ENCODE measurements at regions not wholly inside any gene's neighbourhood (a gene's known extent, or its start where the extent isn't known, plus 50 kb on each side); places are given as distances from the start of the nearest gene placed in this dataset.
"Not testable (repeated sequence)": the region's sequence is repeated elsewhere in the genome, so short reads cannot be mapped to it uniquely, and the experiment has no call there.

DNA sequence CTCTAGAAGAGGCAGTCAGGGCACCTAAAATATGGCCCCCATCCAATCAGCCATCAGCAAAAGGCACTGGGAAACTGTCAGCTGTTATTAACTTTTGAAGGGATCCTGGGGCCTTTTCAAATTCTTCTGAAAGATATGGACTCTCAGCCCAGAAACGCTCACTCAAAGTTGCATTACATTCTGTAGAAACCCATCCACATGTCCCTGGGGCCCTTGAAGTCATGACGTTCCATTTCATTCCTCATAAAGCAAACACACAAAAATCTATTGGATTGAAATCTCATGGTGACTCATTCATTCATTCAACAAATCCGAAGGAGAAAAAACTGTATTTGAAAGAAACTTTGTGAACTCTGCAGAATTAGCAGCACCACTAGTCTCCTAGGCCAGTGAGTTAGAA is 215.3 kb downstream of the C16orf95 start:
- Mint-ChIP-seq H3K36me3 (ENCODE audit: low read depth) (no peaks in the 10 kb centered on the region), H3K4me3 (ENCODE audit: low read depth) (no peak overlapping the region), H3K9me3 (no peaks in the 10 kb centered on the region), H3K4me1 (ENCODE audit: low read depth) (no peaks in the 10 kb centered on the region), H3K27me3 (ENCODE audit: low read depth) (no peaks in the 10 kb centered on the region), H3K27ac (no peak overlapping the region)
- no peak for DNase-seq (ENCODE audit: low spot score)
- intact Hi-C loops (cut with micrococcal nuclease) = no loop called here

DNA sequence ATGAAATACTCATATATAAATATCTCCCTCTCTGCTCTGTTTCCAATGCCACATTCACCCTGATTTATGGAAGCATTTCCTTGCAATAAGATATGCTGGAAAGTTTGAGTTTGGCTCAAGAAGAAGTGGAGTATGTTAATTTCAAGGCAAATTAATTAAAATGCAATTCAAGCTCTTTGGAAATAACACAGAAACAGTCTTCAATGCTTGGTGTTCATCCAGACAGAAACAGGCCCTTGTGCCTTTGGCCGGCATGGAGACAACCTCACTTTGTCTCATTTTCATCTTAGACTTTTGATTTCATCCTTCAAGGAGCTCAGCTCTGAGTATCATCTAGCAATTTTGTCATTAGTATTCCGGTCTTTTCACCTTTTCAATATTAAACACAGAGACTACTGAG is 210.0 kb downstream of the C16orf95 start:
- no peak overlapping the region for H3K4me3 Mint-ChIP-seq (ENCODE audit: low read depth)
- intact Hi-C loops (cut with micrococcal nuclease) = no loop called here
- H3K27me3 Mint-ChIP-seq (ENCODE audit: low read depth) = no peaks in the 10 kb centered on the region
- no peaks in the 10 kb centered on the region for H3K9me3 Mint-ChIP-seq
- H3K27ac Mint-ChIP-seq = no peak overlapping the region
- no peak for DNase-seq (ENCODE audit: low spot score)
- no peaks in the 10 kb centered on the region for H3K4me1 Mint-ChIP-seq (ENCODE audit: low read depth)
- H3K36me3 Mint-ChIP-seq (ENCODE audit: low read depth) = no peaks in the 10 kb centered on the region

DNA sequence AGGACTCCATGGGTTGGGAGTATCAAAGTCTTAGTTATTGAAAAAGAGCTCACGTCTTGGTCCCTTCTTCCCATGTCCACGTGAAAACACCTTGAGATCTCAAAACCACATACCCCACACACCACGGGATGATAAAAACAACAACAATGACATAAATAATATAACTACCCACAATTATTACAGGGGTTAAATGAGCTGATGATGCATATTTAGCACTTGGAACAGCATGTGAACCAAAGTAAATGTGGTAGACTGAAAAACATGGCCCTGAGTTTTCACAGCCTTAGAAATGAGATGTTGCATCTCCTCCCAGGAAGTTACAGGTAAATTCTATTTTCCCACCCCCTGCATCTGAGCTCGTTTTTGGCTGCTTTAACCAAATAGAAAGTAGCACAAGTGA is 208.9 kb downstream of the C16orf95 start:
- no peaks in the 10 kb centered on the region for H3K9me3 Mint-ChIP-seq

GRCh38 chr16:87108941-87109340 is 208.3 kb downstream of the C16orf95 start:
- H3K27ac Mint-ChIP-seq = no peak overlapping the region
- H3K27me3 Mint-ChIP-seq (ENCODE audit: low read depth) = peaks cover 2% of the 10 kb centered on the region
- H3K4me3 Mint-ChIP-seq (ENCODE audit: low read depth) = no peak overlapping the region
- H3K9me3 Mint-ChIP-seq = no peaks in the 10 kb centered on the region
- intact Hi-C loops (cut with micrococcal nuclease) = no loop called here
- H3K36me3 Mint-ChIP-seq (ENCODE audit: low read depth) = no peaks in the 10 kb centered on the region
- no peak for DNase-seq (ENCODE audit: low spot score)
- H3K4me1 Mint-ChIP-seq (ENCODE audit: low read depth) = no peaks in the 10 kb centered on the region

More for the DNA sequence above, 208.9 kb downstream of the C16orf95 start:
- intact Hi-C loops (cut with micrococcal nuclease) = no loop called here
- no peak for DNase-seq (ENCODE audit: low spot score)
- Mint-ChIP-seq H3K27me3 (ENCODE audit: low read depth) (no peaks in the 10 kb centered on the region), H3K36me3 (ENCODE audit: low read depth) (no peaks in the 10 kb centered on the region), H3K4me1 (ENCODE audit: low read depth) (no peaks in the 10 kb centered on the region), H3K27ac (no peak overlapping the region), H3K4me3 (ENCODE audit: low read depth) (no peak overlapping the region)

DNA sequence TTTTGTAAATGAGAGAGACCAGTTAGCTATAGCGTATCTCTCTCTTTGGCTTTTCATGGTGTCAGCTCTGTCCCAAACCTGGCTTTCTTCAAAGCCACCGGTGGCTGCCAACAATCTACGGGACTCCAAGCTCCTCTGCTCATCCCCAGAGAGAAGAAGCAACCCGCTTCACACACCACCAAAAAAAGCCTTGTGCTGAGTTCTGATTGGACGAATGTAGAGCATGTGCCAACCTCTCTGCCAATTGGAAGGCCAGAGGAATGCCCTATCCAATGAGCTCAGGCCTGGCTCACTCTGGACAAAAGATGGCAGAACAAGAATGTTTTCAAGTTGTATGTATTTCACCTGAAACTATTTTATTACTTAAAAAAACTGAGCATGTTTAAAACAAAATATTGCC is 202.4 kb downstream of the C16orf95 start:
- intact Hi-C loops (cut with micrococcal nuclease) = no loop called here
- DNase-seq (ENCODE audit: low spot score) = no peak
- Mint-ChIP-seq H3K4me3 (ENCODE audit: low read depth) (no peak overlapping the region), H3K36me3 (ENCODE audit: low read depth) (no peaks in the 10 kb centered on the region), H3K27me3 (ENCODE audit: low read depth) (peaks cover 9% of the 10 kb centered on the region), H3K27ac (no peak overlapping the region), H3K9me3 (no peaks in the 10 kb centered on the region), H3K4me1 (ENCODE audit: low read depth) (no peaks in the 10 kb centered on the region)

GRCh38 chr16:87115646-87116045 is 201.5 kb downstream of the C16orf95 start:
- H3K4me3 Mint-ChIP-seq (ENCODE audit: low read depth) = no peak overlapping the region
- no peaks in the 10 kb centered on the region for H3K4me1 Mint-ChIP-seq (ENCODE audit: low read depth)
- no peak overlapping the region for H3K27ac Mint-ChIP-seq
- H3K9me3 Mint-ChIP-seq = no peaks in the 10 kb centered on the region
- H3K27me3 Mint-ChIP-seq (ENCODE audit: low read depth) = peaks cover 9% of the 10 kb centered on the region
- intact Hi-C loops (cut with micrococcal nuclease) = no loop called here
- no peak for DNase-seq (ENCODE audit: low spot score)
- no peaks in the 10 kb centered on the region for H3K36me3 Mint-ChIP-seq (ENCODE audit: low read depth)

DNA sequence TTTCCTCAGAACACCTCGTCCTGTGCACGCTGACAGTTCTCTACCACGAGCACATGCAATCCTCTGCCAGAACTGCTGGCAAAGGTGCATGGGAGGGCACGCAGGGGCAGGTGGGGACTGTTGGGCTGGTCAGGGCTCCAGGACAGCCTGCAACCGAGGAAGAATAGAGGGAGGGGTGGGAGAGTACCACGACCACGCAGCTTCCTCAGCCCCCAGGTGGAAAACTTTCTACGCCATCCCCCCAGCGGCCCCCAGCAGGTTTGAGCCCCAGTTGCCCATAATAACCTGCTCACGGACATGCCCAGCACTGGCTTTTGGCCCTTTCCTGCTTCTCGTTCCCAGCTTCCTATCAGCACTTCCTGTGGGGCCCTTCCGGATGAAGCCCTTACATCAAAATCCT is 199.3 kb downstream of the C16orf95 start:
- intact Hi-C loops (cut with micrococcal nuclease) = no loop called here
- H3K27ac Mint-ChIP-seq = no peak overlapping the region
- no peaks in the 10 kb centered on the region for H3K9me3 Mint-ChIP-seq
- no peaks in the 10 kb centered on the region for H3K36me3 Mint-ChIP-seq (ENCODE audit: low read depth)
- H3K4me3 Mint-ChIP-seq (ENCODE audit: low read depth) = no peak overlapping the region
- H3K4me1 Mint-ChIP-seq (ENCODE audit: low read depth) = no peaks in the 10 kb centered on the region
- peaks cover 9% of the 10 kb centered on the region for H3K27me3 Mint-ChIP-seq (ENCODE audit: low read depth)
- no peak for DNase-seq (ENCODE audit: low spot score)

GRCh38 chr16:87119168-87119567 is 198.0 kb downstream of the C16orf95 start:
- Mint-ChIP-seq H3K4me1 (ENCODE audit: low read depth) (no peaks in the 10 kb centered on the region), H3K9me3 (no peaks in the 10 kb centered on the region), H3K27me3 (ENCODE audit: low read depth) (peaks cover 8% of the 10 kb centered on the region), H3K27ac (no peak overlapping the region), H3K4me3 (ENCODE audit: low read depth) (no peak overlapping the region), H3K36me3 (ENCODE audit: low read depth) (no peaks in the 10 kb centered on the region)
- no peak for DNase-seq (ENCODE audit: low spot score)
- intact Hi-C loops (cut with micrococcal nuclease) = no loop called here

- Mint-ChIP-seq H3K36me3 (ENCODE audit: low read depth) (no peaks in the 10 kb centered on the region), H3K4me1 (ENCODE audit: low read depth) (no peaks in the 10 kb centered on the region), H3K27me3 (ENCODE audit: low read depth) (peaks cover 8% of the 10 kb centered on the region), H3K9me3 (no peaks in the 10 kb centered on the region), H3K4me3 (ENCODE audit: low read depth) (no peak overlapping the region), H3K27ac (no peak overlapping the region)
- intact Hi-C loops (cut with micrococcal nuclease) = no loop called here
- no peak for DNase-seq (ENCODE audit: low spot score)
These were observed 197.4 kb downstream of the C16orf95 start for GRCh38 chr16:87119748-87120147.

- intact Hi-C loops (cut with micrococcal nuclease) = no loop called here
- H3K27me3 Mint-ChIP-seq (ENCODE audit: low read depth) = peaks cover 8% of the 10 kb centered on the region
- no peak overlapping the region for H3K27ac Mint-ChIP-seq
These were observed 195.4 kb downstream of the C16orf95 start for GRCh38 chr16:87121816-87122215.

GRCh38 chr16:87123356-87124001 is 193.7 kb downstream of the C16orf95 start:
- H3K36me3 Mint-ChIP-seq (ENCODE audit: low read depth) = no peaks in the 10 kb centered on the region
- no peak overlapping the region for H3K27ac Mint-ChIP-seq
- peaks cover 4% of the 10 kb centered on the region for H3K27me3 Mint-ChIP-seq (ENCODE audit: low read depth)

More at GRCh38 chr16:87121816-87122215, 195.4 kb downstream of the C16orf95 start:
- no peaks in the 10 kb centered on the region for H3K36me3 Mint-ChIP-seq (ENCODE audit: low read depth)
- DNase-seq (ENCODE audit: low spot score) = no peak
- H3K4me3 Mint-ChIP-seq (ENCODE audit: low read depth) = no peak overlapping the region
- H3K9me3 Mint-ChIP-seq = no peaks in the 10 kb centered on the region
- no peaks in the 10 kb centered on the region for H3K4me1 Mint-ChIP-seq (ENCODE audit: low read depth)

DNA sequence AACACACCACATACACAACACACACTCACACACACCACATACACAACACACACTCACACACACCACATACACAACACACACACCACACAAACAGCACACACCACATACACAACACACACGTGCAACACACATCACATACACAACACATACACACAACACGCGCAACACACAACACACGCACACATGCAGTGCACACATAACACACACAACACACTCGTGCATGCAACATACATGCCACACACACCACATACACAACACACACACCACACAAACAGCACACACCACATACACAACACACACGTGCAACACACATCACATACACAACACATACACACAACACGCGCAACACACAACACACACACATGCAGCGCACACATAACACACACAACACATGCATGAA is 192.8 kb downstream of the C16orf95 start:
- H3K36me3 Mint-ChIP-seq (ENCODE audit: low read depth); intact Hi-C loops (cut with micrococcal nuclease); H3K4me3 Mint-ChIP-seq (ENCODE audit: low read depth); H3K9me3 Mint-ChIP-seq; H3K27me3 Mint-ChIP-seq (ENCODE audit: low read depth); DNase-seq (ENCODE audit: low spot score); H3K27ac Mint-ChIP-seq; H3K4me1 Mint-ChIP-seq (ENCODE audit: low read depth): not testable (repeated sequence)

More at GRCh38 chr16:87123356-87124001, 193.7 kb downstream of the C16orf95 start:
- H3K9me3 Mint-ChIP-seq = no peaks in the 10 kb centered on the region
- no peak for DNase-seq (ENCODE audit: low spot score)
- no peak overlapping the region for H3K4me3 Mint-ChIP-seq (ENCODE audit: low read depth)
- no peaks in the 10 kb centered on the region for H3K4me1 Mint-ChIP-seq (ENCODE audit: low read depth)
- intact Hi-C loops (cut with micrococcal nuclease) = no loop called here

DNA sequence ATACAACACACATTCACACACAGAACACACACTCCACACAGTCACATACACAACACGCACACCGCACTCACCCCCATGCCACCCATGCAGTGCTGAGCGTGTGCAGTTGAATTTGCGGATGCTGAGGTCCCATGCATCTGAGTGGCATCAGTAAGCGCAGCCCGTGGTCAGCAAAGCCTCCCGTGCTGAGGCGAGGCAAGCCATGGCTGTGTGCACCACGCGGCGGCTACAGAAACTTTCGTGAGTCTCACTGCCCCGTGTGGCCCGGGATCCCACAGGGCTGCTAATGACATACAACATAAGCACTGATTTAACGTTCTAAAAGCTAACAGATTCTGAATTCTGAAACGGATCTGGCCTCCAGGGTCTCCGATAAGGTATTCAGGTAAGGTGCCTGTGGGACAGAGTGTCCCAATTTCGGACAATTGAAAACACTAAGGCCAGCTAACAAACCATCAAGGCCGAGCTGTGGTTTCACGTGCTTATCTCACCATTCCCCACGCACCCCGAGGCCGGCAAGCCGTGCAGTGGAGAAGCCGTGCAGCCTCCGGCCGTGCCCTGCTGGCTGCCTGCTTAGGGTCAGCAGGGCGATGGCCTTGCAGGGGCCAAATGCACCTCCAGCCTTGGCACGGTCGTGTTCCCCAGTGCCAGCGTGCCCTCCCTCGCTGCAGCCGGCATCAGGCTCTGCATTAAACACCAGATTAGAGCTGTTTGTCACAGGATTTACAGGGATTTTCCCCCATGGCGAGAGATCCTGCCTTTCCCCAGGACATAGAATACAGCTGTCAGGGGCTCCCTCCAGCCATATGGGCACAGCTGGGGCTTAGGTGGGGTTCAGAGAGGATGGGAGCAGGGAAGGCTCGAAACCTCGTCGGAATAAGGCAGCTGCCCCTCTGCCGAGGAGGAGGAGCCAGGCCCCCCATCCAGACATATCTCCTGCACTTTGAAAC is 191.7 kb downstream of the C16orf95 start:
- Mint-ChIP-seq H3K9me3 (peaks cover 3% of the 10 kb centered on the region), H3K4me3 (ENCODE audit: low read depth) (no peak overlapping the region), H3K4me1 (ENCODE audit: low read depth) (no peaks in the 10 kb centered on the region), H3K27me3 (ENCODE audit: low read depth) (no peaks in the 10 kb centered on the region), H3K27ac (no peak overlapping the region), H3K36me3 (ENCODE audit: low read depth) (no peaks in the 10 kb centered on the region)
- intact Hi-C loops (cut with micrococcal nuclease) = no loop called here
- no peak for DNase-seq (ENCODE audit: low spot score)

Data from activated T-helper 2 cell treated with anti-CD3 and anti-CD28 coated beads, Interferon-gamma antibody, Interleukin-2, Interleukin-4, amounts not matched to agents 10 μg/mL and 5 μg/mL and 100 μg/mL, durations not matched to agents 14 hours and 24 hours and 36 hours (primary cell).